ENCODE measurements at regions not wholly inside any gene's neighbourhood (a gene's known extent, or its start where the extent isn't known, plus 50 kb on each side); places are given as distances from the start of the nearest gene placed in this dataset.
A peak's percentile ranks its signal among the peaks of the same experiment; 100 is the strongest.
"Not testable (repeated sequence)": the region's sequence is repeated elsewhere in the genome, so short reads cannot be mapped to it uniquely, and the experiment has no call there.

DNA sequence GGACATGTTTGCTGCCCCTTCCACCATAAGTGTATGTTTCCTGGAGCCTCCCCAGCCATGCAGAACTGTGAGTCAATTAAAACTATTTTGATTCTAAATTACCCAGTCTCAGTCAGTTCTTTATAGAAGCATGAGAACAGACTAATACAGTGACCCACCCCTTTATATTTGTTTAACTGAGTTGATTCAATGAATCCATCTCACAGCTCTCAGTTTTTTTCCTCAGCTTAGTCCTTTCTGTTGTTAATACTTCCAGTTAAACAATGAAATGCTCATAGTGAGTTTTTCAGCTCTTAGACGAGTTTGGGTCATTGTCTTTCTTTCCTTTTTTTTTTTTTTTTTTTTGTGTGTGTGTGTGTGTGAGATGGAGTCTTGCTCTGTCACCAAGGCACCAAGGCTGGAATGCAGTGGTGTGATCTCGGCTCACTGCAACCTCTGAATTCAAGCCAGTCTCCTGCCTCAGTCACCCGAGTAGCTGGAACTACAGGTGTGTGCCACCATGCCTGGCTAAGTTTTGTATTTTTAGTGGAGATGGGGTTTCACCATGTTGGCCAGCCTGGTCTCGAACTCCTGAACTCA lies 627.4 kb downstream of the SPATA31A7 start:
- intact Hi-C loops (cut with DNase I); DNase-seq (ENCODE audit: missing footprints); ATAC-seq: not testable (repeated sequence)

DNA sequence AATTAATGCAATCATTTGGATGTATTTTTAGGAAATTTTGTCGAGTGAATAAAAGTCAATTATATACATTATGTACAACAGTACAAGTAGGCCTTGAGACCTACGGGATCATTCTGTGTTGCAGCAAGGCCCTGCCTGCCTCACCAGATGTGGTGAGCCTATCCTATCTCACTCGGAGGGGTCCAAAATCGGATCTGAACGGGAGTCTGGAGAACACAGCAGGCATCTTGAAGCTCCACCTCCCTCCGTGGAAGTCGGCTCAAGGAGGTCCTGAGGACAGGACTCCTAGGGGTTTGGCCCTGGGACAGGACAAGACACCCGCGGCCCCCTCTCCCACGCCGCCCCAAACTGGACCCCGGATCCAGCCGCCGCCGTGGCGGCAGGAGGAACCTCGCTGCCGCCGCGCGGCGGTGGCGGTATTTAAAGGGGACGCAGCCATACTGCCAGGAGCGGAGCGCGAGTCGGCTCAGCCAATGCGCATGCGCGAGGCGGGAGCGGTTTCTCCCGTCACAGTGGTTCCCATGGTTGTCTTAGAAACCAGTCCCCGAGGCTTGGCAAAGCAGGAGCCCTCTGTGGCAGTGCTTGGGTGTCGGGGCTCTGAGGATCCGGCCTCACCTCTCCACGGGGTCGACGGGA lies 663.9 kb downstream of the SPATA31A7 start:
- DNase-seq (ENCODE audit: missing footprints) (peak; percentile 91), ATAC-seq (peak; percentile 79)
- intact Hi-C loops (cut with DNase I), result not testable (repeated sequence)

DNA sequence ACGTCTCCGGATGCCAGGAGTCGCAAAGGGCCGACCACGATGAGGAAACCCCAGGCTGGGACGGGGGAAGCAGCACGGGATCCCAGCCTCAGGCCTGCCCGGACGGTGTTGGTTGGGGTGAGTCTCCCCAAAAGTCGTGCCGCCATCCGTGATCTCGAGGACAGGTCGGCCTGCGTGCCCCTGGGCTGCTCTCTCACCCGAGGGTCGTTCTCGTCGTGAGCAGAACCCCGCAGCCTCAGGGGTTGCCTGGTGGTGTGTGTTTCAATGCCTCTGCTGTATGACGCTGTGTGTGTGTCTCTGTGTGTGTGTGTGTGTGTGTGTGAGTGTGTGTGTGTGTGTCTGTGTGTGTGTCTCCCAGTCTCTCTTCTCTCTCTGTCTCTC lies 664.4 kb downstream of the SPATA31A7 start:
- intact Hi-C loops (cut with DNase I); ATAC-seq: not testable (repeated sequence)
- DNase-seq (ENCODE audit: missing footprints), result peak; percentile 23

DNA sequence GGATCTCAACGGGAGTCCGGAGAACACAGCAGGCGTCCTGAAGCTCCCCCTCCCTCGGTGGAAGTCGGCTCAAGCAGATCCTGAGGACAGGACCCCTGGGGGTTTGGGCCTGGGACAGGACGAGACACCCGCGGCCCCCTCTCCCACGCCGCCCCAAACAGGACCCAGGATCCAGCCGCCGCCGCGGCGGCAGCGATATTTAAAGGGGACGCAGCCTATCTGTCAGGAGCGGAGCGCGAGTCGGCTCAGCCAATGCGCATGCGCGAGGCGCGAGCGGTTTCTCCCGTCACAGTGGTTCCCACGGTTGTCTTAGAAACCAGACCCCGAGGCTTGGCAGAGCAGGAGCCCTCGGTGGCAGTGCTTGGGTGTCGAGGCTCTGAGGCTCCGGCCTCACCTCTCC lies 666.4 kb downstream of the SPATA31A7 start:
- intact Hi-C loops (cut with DNase I), result not testable (repeated sequence)
- ATAC-seq, result peak; percentile 95

DNA sequence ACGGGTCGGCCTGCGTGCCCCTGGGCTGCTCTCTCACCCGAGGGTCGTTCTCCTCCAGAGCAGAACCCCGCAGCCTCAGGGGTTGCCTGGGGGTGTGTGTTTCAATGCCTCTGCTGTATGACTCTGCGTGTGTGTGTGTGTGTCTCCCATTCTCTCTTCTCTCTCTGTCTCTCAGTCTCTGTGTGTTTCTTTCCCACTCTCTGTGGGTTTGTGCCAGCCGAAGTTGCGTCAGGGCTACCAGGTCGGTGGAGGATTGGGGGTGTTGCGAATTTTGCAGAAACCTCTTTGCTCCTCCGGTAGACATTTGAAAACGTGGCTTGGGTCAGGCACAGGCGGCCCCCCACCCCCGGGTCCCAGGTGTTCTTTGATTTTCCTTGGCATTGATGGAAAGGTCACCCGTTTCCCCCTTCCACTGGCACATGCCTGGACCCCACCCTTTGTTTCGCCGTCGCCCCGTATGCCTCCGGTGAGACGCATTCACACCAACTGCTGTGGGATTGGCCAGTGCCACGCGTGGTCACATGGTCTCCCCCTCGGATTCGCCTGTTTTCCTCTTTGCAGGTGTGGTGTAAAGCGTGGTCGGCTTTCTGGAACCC lies 667.1 kb downstream of the SPATA31A7 start:
- ATAC-seq; DNase-seq (ENCODE audit: missing footprints); intact Hi-C loops (cut with DNase I): not testable (repeated sequence)

More for the DNA sequence above, 666.4 kb downstream of the SPATA31A7 start:
- DNase-seq (ENCODE audit: missing footprints), result not testable (repeated sequence)

DNA sequence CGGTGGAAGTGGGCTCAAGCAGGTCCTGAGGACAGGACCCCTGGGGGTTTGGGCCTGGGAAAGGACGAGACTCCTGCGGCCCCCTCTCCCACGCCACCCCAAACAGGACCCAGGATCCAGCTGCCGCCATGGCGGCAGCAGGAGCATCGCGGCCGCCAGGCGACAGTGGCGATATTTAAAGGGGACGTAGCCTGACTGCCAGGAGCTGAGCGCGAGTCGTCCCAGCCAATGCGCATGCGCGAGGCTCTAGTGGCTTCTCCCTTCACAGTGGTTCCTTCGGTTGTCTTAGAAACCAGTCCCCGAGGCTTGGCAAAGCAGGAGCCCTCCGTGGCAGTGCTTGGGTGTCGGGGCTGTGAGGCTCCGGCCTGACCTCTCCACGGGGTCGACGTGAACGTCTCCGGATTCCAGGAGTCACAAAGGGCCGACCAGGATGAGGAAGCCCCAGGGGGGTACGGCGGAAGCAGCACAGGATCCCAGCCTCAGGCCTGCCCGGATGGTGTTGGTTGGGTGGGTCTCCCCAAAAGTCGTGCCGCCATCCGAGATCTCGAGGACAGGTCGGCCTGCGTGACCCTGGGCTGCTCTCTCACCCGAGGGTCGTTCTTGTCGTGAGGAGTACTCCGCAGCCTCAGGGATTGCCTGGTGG lies 668.0 kb downstream of the SPATA31A7 start:
- intact Hi-C loops (cut with DNase I); DNase-seq (ENCODE audit: missing footprints): not testable (repeated sequence)
- peak; percentile 89 for ATAC-seq

DNA sequence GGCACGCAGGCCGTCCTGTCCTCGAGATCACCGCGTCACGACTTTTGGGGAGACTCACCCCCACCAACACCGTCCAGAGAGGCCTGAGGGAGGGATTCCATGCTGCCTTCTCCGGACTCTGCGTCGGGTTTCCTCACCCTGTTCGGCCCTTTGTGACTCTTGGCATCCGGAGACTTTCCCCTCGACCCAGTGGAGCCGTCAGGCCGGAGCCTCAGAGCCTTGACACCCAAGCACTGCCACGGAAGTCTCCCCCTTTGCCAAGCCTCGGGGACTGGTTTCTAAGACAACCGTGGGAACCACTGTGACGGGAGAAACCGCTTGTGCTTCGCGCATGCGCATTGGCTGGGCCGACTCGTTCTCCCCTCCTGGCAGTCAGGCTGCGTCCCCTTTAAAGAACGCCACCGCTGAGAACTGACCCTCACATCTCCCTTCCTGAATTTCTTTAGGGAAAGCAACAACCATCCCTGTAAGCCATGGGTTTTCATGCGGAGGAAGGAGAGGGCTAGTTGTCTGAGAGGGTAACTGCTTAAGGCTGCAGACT lies 672.7 kb downstream of the SPATA31A7 start:
- ATAC-seq; intact Hi-C loops (cut with DNase I): not testable (repeated sequence)
- peak; percentile 82 for DNase-seq (ENCODE audit: missing footprints)

DNA sequence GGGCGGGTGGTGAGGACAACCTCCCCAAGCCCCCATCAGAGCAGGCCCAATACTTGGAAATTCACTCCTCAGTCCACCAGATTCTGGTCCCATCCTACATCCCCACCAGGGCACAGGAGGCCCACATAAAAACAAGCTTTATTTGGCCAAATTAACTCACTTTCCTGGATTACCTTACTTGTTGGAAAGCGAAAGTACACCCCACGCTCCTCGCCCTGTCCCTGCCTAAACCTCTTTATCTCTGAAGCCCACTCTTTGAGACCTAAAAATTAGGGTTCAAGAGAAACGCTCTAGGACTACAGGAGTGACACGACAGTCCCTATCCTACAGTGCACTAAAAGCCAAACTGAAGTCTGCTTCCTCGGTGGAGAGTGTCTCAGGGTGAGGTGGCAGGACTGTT lies 674.6 kb downstream of the SPATA31A7 start:
- peak; percentile 11 for DNase-seq (ENCODE audit: missing footprints)
- ATAC-seq; intact Hi-C loops (cut with DNase I): not testable (repeated sequence)

DNA sequence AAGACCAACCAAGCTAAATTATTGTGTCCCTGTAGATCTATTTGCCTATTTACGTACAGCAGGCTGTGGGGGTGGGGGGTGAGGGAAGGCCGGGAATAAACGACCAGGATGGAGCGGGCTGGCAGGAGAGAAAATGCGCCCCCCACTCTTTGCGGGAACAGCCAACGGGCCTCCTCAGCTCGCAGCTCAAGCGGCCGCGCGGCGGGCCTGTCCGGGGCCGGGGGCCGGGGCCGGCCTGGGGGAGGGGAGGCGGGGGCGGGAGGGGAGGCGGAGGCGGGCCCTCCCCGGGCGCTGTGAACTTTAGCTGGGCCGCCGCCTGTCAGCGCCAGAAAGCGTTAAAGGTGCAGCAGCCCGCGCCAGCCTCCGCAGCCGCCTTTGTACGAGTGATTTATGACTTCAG lies 679.1 kb downstream of the SPATA31A7 start:
- ATAC-seq; DNase-seq (ENCODE audit: missing footprints); intact Hi-C loops (cut with DNase I): not testable (repeated sequence)

DNA sequence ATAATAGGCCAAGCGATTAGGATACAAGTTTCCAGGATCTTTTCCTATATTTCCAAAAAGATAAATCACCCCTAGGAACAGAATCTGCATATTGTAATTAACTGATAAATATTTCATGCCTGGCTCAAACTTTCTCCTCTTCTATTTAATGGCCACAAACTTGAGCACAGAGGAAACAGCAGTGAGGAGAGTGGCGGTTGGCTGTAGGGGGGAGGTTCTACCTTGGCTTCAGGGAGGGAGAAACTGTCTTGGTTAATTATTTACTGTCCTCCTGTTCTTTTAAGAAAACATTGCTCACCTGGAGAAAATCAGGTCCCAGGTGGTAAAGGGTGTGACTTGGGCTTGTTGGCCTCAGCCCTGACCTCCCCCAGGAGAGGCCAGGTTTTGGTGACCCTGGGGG lies 682.5 kb downstream of the SPATA31A7 start:
- DNase-seq (ENCODE audit: missing footprints); ATAC-seq; intact Hi-C loops (cut with DNase I): not testable (repeated sequence)

Measured in Right ventricle myocardium inferior (tissue), 1 donor.